ENCODE measurements at regions not wholly inside any gene's neighbourhood (a gene's known extent, or its start where the extent isn't known, plus 50 kb on each side); places are given as distances from the start of the nearest gene placed in this dataset.

DNA sequence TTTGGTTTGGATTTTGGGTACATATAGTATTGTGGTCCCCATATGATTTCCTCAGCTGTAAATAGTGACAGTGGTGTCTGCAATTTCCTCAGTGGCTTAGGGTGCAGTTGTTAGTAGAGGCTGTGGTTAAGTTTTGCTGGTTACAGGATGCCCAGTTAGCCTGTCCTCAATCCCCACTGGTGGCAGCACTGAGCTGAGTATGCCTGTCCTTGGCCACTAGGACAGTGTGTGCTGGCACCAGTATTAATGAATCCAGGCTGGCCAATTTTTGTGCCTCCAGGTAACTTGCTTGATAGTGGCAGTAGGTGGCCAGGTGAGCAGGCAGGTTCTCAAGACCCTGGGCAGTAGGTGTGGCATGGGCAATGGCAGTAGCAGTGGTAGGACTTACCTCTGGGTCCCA, 973.1 kb downstream of the TMEM182 start:
- TF ChIP-seq JUNB (IDR thresholded peaks at IDR 0.05; ENCODE audit: unreplicated experiment) = no peak
- no peak for TF ChIP-seq CREB1 (CRISPR knock-in tag; IDR thresholded peaks at IDR 0.05; ENCODE audit: low read depth)
- TF ChIP-seq, protein P1, sequence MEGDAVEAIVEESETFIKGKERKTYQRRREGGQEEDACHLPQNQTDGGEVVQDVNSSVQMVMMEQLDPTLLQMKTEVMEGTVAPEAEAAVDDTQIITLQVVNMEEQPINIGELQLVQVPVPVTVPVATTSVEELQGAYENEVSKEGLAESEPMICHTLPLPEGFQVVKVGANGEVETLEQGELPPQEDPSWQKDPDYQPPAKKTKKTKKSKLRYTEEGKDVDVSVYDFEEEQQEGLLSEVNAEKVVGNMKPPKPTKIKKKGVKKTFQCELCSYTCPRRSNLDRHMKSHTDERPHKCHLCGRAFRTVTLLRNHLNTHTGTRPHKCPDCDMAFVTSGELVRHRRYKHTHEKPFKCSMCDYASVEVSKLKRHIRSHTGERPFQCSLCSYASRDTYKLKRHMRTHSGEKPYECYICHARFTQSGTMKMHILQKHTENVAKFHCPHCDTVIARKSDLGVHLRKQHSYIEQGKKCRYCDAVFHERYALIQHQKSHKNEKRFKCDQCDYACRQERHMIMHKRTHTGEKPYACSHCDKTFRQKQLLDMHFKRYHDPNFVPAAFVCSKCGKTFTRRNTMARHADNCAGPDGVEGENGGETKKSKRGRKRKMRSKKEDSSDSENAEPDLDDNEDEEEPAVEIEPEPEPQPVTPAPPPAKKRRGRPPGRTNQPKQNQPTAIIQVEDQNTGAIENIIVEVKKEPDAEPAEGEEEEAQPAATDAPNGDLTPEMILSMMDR (conservative IDR thresholded peaks at IDR 0.05; ENCODE audit: low read depth in 2 of 2) = peak; percentile 48 to 61
- H3K4me1 Mint-ChIP-seq = peaks cover 2% of the 10 kb centered on the region; the same call in 2 of the 3 replicates
- DNase-seq (ENCODE audit: low spot score) = peak; percentile 38

DNA sequence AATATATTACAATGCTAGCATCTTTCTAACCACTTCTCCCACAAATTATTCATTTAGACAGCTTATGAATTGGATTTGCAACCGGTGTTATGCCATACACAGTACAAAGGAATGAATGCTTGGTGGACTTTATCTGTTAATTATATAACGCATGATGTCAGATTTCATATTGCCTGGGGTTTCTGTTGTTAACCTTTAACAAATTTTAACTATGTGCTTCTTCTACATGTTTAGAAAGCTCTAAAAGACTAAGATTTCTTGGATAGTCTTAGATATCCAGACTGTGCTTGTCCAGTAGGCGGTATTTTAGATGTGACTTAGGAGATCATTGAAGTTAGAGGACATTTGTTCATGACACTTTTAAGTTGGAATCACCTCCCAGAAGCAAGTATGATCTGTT, 976.3 kb downstream of the TMEM182 start:
- Mint-ChIP-seq H3K9me3 (peaks cover 12% of the 10 kb centered on the region; the same call in 2 of the 3 replicates), H3K4me1 (peaks cover 2% of the 10 kb centered on the region; the same call in 2 of the 3 replicates), H3K27ac (no peak overlapping the region), H3K27me3 (ENCODE audit: insufficient read depth, low read depth, poor library complexity) (peaks cover 7% of the 10 kb centered on the region), H3K4me3 (no peak overlapping the region), H3K36me3 (ENCODE audit: low read depth) (peaks cover 12% of the 10 kb centered on the region; the same call in 2 of the 3 replicates)
- Histone ChIP-seq H3K9me2 (ENCODE audit: insufficient read depth) (no peaks in the 10 kb centered on the region), H2AFZ (no peak overlapping the region), H3K4me1 (ENCODE audit: insufficient read depth) (no peaks in the 10 kb centered on the region), H3K27ac (ENCODE audit: low read depth) (no peak overlapping the region), H3K4me2 (no peak overlapping the region), H4K20me1 (replicated peaks; ENCODE audit: insufficient read depth) (no peaks in the 10 kb centered on the region), H3K79me2 (replicated peaks; ENCODE audit: insufficient read depth) (no peaks in the 10 kb centered on the region), H3K27me3 (ENCODE audit: insufficient read depth) (no peaks in the 10 kb centered on the region), H3K36me3 (ENCODE audit: insufficient read depth) (no peaks in the 10 kb centered on the region), H3F3A (replicated peaks; ENCODE audit: low read depth) (no peaks in the 10 kb centered on the region), H3K4me3 (no peak overlapping the region)
- no peak for DNase-seq (ENCODE audit: low spot score)
- TF ChIP-seq, protein P2, sequence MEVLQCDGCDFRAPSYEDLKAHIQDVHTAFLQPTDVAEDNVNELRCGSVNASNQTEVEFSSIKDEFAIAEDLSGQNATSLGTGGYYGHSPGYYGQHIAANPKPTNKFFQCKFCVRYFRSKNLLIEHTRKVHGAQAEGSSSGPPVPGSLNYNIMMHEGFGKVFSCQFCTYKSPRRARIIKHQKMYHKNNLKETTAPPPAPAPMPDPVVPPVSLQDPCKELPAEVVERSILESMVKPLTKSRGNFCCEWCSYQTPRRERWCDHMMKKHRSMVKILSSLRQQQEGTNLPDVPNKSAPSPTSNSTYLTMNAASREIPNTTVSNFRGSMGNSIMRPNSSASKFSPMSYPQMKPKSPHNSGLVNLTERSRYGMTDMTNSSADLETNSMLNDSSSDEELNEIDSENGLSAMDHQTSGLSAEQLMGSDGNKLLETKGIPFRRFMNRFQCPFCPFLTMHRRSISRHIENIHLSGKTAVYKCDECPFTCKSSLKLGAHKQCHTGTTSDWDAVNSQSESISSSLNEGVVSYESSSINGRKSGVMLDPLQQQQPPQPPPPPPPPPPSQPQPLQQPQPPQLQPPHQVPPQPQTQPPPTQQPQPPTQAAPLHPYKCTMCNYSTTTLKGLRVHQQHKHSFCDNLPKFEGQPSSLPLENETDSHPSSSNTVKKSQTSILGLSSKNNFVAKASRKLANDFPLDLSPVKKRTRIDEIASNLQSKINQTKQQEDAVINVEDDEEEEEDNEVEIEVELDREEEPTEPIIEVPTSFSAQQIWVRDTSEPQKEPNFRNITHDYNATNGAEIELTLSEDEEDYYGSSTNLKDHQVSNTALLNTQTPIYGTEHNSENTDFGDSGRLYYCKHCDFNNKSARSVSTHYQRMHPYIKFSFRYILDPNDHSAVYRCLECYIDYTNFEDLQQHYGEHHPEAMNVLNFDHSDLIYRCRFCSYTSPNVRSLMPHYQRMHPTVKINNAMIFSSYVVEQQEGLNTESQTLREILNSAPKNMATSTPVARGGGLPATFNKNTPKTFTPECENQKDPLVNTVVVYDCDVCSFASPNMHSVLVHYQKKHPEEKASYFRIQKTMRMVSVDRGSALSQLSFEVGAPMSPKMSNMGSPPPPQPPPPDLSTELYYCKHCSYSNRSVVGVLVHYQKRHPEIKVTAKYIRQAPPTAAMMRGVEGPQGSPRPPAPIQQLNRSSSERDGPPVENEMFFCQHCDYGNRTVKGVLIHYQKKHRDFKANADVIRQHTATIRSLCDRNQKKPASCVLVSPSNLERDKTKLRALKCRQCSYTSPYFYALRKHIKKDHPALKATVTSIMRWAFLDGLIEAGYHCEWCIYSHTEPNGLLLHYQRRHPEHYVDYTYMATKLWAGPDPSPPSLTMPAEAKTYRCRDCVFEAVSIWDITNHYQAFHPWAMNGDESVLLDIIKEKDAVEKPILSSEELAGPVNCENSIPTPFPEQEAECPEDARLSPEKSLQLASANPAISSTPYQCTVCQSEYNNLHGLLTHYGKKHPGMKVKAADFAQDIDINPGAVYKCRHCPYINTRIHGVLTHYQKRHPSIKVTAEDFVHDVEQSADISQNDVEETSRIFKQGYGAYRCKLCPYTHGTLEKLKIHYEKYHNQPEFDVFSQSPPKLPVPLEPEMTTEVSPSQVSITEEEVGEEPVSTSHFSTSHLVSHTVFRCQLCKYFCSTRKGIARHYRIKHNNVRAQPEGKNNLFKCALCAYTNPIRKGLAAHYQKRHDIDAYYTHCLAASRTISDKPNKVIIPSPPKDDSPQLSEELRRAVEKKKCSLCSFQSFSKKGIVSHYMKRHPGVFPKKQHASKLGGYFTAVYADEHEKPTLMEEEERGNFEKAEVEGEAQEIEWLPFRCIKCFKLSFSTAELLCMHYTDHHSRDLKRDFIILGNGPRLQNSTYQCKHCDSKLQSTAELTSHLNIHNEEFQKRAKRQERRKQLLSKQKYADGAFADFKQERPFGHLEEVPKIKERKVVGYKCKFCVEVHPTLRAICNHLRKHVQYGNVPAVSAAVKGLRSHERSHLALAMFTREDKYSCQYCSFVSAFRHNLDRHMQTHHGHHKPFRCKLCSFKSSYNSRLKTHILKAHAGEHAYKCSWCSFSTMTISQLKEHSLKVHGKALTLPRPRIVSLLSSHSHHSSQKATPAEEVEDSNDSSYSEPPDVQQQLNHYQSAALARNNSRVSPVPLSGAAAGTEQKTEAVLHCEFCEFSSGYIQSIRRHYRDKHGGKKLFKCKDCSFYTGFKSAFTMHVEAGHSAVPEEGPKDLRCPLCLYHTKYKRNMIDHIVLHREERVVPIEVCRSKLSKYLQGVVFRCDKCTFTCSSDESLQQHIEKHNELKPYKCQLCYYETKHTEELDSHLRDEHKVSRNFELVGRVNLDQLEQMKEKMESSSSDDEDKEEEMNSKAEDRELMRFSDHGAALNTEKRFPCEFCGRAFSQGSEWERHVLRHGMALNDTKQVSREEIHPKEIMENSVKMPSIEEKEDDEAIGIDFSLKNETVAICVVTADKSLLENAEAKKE (CRISPR knock-in tag; IDR thresholded peaks at IDR 0.05) = no peak
- TF ChIP-seq ZNF331 (CRISPR knock-in tag; IDR thresholded peaks at IDR 0.05; ENCODE audit: low read depth) (no peak), EZH2 (IDR thresholded peaks at IDR 0.05; ENCODE audit: low read depth, unreplicated experiment) (no peak), STAT1 (IDR thresholded peaks at IDR 0.05; ENCODE audit: unreplicated experiment) (no peak)
- ATAC-seq = no peak

More for the DNA sequence above, 973.1 kb downstream of the TMEM182 start:
- Histone ChIP-seq H3K27ac (ENCODE audit: low read depth) (no peak overlapping the region), H3F3A (replicated peaks; ENCODE audit: low read depth) (no peaks in the 10 kb centered on the region), H2AFZ (no peak overlapping the region), H3K4me1 (ENCODE audit: insufficient read depth) (no peaks in the 10 kb centered on the region), H3K4me2 (no peak overlapping the region), H3K9me2 (ENCODE audit: insufficient read depth) (no peaks in the 10 kb centered on the region), H3K4me3 (no peak overlapping the region), H3K27me3 (ENCODE audit: insufficient read depth) (no peaks in the 10 kb centered on the region), H3K36me3 (ENCODE audit: insufficient read depth) (no peaks in the 10 kb centered on the region), H3K79me2 (replicated peaks; ENCODE audit: insufficient read depth) (no peaks in the 10 kb centered on the region), H4K20me1 (replicated peaks; ENCODE audit: insufficient read depth) (no peaks in the 10 kb centered on the region)
- Mint-ChIP-seq H3K9me3 (peaks cover 13% of the 10 kb centered on the region; the same call in 2 of the 3 replicates), H3K36me3 (ENCODE audit: low read depth) (peaks cover 14% of the 10 kb centered on the region; the same call in 2 of the 3 replicates), H3K27ac (no peak overlapping the region), H3K27me3 (ENCODE audit: insufficient read depth, low read depth, poor library complexity) (peaks cover 11% of the 10 kb centered on the region), H3K4me3 (no peak overlapping the region)
- ATAC-seq = peak; percentile 81
